Heart left ventricle (tissue), 13 donors: ENCODE measurements at regions not wholly inside any gene's neighbourhood (a gene's known extent, or its start where the extent isn't known, plus 50 kb on each side); places are given as distances from the start of the nearest gene placed in this dataset.

ENCODE experiments used
- POLR2A ChIP-seq, 2 donors: fragments of 450-650 bp; IDR thresholded peaks; one replicate each; pipeline ENCODE4 v1.6.1; 2017; ENCODE audit warnings: antibody characterized with exemption in 2 of 2, mild to moderate bottlenecking in 2 of 2, moderate library complexity in 2 of 2
- TF ChIP-seq, protein P1 (sequence below), 12 donors: fragments of 200-600 bp; sonication (generic) in 4 of 12; IDR thresholded peaks; one replicate each; pipeline versions ENCODE4 v1.5.0 to v1.8.0; 2018 to 2022; ENCODE audit warnings: antibody characterized with exemption in 12 of 12, mild to moderate bottlenecking in 5 of 12
- donor health status: ischemic (EF 13 %, LVEDD 7.1; RV severe dilation, severe dysfunction).
- donor health status: DM: no; HTN: yes; CAD: no.
- donor health status: DM: no; HTN: no; CAD: no.
- donor health status: ischemic (EF 25% LVEDD 6.9; RV normal size, moderate dysfunction).
- donor health status: ischemic (EF 25% LVEDD 5.7; RV mildly dilated, moderate dysfunction).
- donor health status: ischemic (EF 35%, LVEDD 5.7; RV mildly dilated, moderate dysfunction).
- donor health status: nonischemic (EF 11% LVEDD 7.7; RV severe dilation, severe dysfunction).
- donor health status: DM: yes; HTN: yes; CAD: no.
- donor health status: PGD.
- donor health status: ischemic (EF 29% LVEDD 5.4; RV normal size, mild dysfunction).
- donor health status: nonischemic (EF 23%, LVEDD 6.1; RV moderate dilation, normal function).

DNA sequence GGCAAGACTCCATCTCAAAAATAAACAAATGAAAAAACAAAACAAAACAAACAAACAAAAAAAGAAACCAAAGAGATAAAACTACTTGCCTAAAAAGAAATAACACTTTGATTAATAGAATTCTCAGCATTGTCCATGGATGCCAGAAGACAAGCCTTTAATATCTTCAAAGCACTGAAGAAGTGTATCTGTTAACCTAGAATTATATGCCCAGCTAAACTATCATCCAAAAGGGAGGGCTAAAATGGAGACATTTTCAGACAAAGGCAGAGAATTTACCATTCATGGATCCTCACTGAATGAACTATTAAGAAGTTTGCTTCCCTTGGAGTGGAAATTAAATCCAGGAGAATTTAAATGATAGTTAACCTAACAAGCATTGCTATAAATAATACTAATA, 130.1 kb upstream of the SEC14L1 start:
- TF ChIP-seq, protein P1, sequence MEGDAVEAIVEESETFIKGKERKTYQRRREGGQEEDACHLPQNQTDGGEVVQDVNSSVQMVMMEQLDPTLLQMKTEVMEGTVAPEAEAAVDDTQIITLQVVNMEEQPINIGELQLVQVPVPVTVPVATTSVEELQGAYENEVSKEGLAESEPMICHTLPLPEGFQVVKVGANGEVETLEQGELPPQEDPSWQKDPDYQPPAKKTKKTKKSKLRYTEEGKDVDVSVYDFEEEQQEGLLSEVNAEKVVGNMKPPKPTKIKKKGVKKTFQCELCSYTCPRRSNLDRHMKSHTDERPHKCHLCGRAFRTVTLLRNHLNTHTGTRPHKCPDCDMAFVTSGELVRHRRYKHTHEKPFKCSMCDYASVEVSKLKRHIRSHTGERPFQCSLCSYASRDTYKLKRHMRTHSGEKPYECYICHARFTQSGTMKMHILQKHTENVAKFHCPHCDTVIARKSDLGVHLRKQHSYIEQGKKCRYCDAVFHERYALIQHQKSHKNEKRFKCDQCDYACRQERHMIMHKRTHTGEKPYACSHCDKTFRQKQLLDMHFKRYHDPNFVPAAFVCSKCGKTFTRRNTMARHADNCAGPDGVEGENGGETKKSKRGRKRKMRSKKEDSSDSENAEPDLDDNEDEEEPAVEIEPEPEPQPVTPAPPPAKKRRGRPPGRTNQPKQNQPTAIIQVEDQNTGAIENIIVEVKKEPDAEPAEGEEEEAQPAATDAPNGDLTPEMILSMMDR (IDR thresholded peaks at IDR 0.05), result no peak
- TF ChIP-seq POLR2A (IDR thresholded peaks at IDR 0.05), result no peak
